SK-N-SH treated with all-trans-retinoic acid at 6 μM for 48 hours (cell line): ENCODE measurements at regions not wholly inside any gene's neighbourhood (a gene's known extent, or its start where the extent isn't known, plus 50 kb on each side); places are given as distances from the start of the nearest gene placed in this dataset.
A peak's percentile ranks its signal among the peaks of the same experiment; 100 is the strongest.

Experiments
- ATAC-seq: fragments of 200-7000 bp; cut with Tn5 transposase; 3 replicates; pipeline ENCODE4 v1.9.1; 2020; ENCODE audit warnings: mild to moderate bottlenecking, moderate library complexity
- ARNTL ChIP-seq: fragments of 450-650 bp; formaldehyde crosslinking; IDR thresholded peaks from 2 replicates; pipeline ENCODE4 v1.5.0; 2020; ENCODE audit warnings: low read depth, mild to moderate bottlenecking, moderate library complexity, borderline replicate concordance
- BACH2 ChIP-seq: fragments of 250-450 bp; sonication (Bioruptor Pico); IDR thresholded peaks from 2 replicates; pipeline ENCODE4 v1.9.0; 2021; ENCODE audit warnings: mild to moderate bottlenecking, borderline replicate concordance
- CSDC2 ChIP-seq: fragments of 250-450 bp; sonication (Bioruptor Pico); IDR thresholded peaks from 2 replicates; pipeline ENCODE4 v1.5.0; 2020; ENCODE audit warnings: mild to moderate bottlenecking, moderate library complexity
- ESRRG ChIP-seq: fragments of 250-450 bp; sonication (Bioruptor Pico); IDR thresholded peaks from 2 replicates; pipeline ENCODE4 v1.6.1; 2021; ENCODE audit warnings: mild to moderate bottlenecking
- GLIS3 ChIP-seq: fragments of 250-450 bp; sonication (Bioruptor Pico); IDR thresholded peaks from 2 replicates; pipeline ENCODE4 v1.5.0; 2020; ENCODE audit warnings: mild to moderate bottlenecking, moderate library complexity
- ISL1 ChIP-seq: fragments of 250-450 bp; sonication (Bioruptor Pico); IDR thresholded peaks from 2 replicates; pipeline ENCODE4 v2.1.2; 2022; ENCODE audit warnings: mild to moderate bottlenecking, moderate library complexity
- OSR1 ChIP-seq: fragments of 250-450 bp; sonication (Bioruptor Pico); IDR thresholded peaks from 2 replicates; pipeline ENCODE4 v1.8.0; 2022; ENCODE audit warnings: moderate library complexity, mild to moderate bottlenecking, inconsistent platforms
- PPARA ChIP-seq: fragments of 250-450 bp; sonication (Bioruptor Pico); IDR thresholded peaks from 2 replicates; pipeline ENCODE4 v1.5.0; 2020; ENCODE audit warnings: mild to moderate bottlenecking, borderline replicate concordance
- RARB ChIP-seq: fragments of 250-450 bp; sonication (Bioruptor Pico); IDR thresholded peaks from 2 replicates; pipeline ENCODE4 v1.8.0; 2021; ENCODE audit warnings: mild to moderate bottlenecking, moderate library complexity
- SNAI2 ChIP-seq: fragments of 250-450 bp; sonication (Bioruptor Pico); IDR thresholded peaks from 2 replicates; pipeline ENCODE4 v1.5.0; 2020; ENCODE audit warnings: mild to moderate bottlenecking, moderate library complexity
- TCF4 ChIP-seq: fragments of 250-450 bp; sonication (Bioruptor Pico); IDR thresholded peaks from 2 replicates; pipeline ENCODE4 v1.8.0; 2021; ENCODE audit warnings: mild to moderate bottlenecking, moderate library complexity, borderline replicate concordance
- TOX ChIP-seq: fragments of 250-450 bp; sonication (Bioruptor Pico); IDR thresholded peaks from 2 replicates; pipeline ENCODE4 v1.8.0; 2021; ENCODE audit warnings: mild to moderate bottlenecking, moderate library complexity, borderline replicate concordance
- ZC3H10 ChIP-seq: fragments of 250-450 bp; sonication (Bioruptor Pico); IDR thresholded peaks from 2 replicates; pipeline ENCODE4 v1.5.1; 2021; ENCODE audit warnings: mild to moderate bottlenecking, moderate library complexity
- ZFP3 ChIP-seq: fragments of 250-450 bp; sonication (Bioruptor Pico); IDR thresholded peaks from 2 replicates; pipeline ENCODE4 v1.5.0; 2020; ENCODE audit warnings: mild to moderate bottlenecking, moderate library complexity
- ZFP30 ChIP-seq: fragments of 450-650 bp; formaldehyde crosslinking; IDR thresholded peaks from 2 replicates; pipeline ENCODE4 v1.5.0; 2022; ENCODE audit warnings: mild to moderate bottlenecking, moderate library complexity
- ZNF565 ChIP-seq: fragments of 450-650 bp; formaldehyde crosslinking; conservative IDR thresholded peaks from 2 replicates; pipeline ENCODE4 v1.5.0; 2020; ENCODE audit warnings: low read depth, mild to moderate bottlenecking, moderate library complexity
- ZNF70 ChIP-seq: fragments of 450-650 bp; formaldehyde crosslinking; IDR thresholded peaks from 2 replicates; pipeline ENCODE4 v1.5.0; 2020; ENCODE audit warnings: mild to moderate bottlenecking, moderate library complexity
- ZNF8 ChIP-seq: fragments of 450-650 bp; formaldehyde crosslinking; IDR thresholded peaks from 2 replicates; pipeline ENCODE4 v1.5.0; 2020; ENCODE audit warnings: mild to moderate bottlenecking, moderate library complexity
- TF ChIP-seq, protein P1 (sequence below): fragments of 250-450 bp; sonication (Bioruptor Pico); IDR thresholded peaks from 2 replicates; pipeline ENCODE4 v1.5.1; 2020; ENCODE audit warnings: low read depth, mild to moderate bottlenecking, moderate library complexity
- TF ChIP-seq, protein P2 (sequence below): fragments of 250-450 bp; sonication (Bioruptor Pico); IDR thresholded peaks from 2 replicates; pipeline ENCODE4 v1.5.1; 2021; ENCODE audit warnings: mild to moderate bottlenecking, moderate library complexity
- TF ChIP-seq, protein P3 (sequence below): fragments of 250-450 bp; sonication (Bioruptor Pico); IDR thresholded peaks from 2 replicates; pipeline ENCODE4 v1.8.0; 2020; ENCODE audit warnings: mild to moderate bottlenecking, moderate library complexity, borderline replicate concordance
- TF ChIP-seq, protein P4 (sequence below): fragments of 250-450 bp; sonication (Bioruptor Pico); IDR thresholded peaks from 2 replicates; pipeline ENCODE4 v1.5.0; 2020; ENCODE audit warnings: mild to moderate bottlenecking, moderate library complexity

DNA sequence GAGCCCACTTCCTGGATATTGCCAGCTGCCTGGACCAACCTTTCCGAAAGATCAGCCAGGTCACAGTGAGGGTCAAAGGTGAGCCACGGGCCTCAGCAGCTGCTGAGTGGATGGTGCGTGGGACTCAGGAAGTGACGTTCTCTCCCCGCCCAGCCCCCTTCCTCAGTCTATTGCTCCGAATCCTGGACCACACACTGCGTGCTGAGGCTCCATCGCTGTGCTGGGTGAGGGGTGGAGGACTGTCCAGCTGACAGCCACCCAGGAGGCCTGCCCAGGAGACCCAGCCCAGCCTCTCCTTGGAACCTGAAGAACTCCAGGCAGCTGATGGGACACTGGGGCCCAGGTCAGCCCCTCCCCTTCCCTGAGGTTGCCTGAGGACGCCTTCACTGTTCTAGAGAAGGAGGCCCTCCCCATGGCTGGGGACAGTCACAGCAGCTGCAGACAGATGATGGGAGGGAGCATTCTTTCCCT, 94.4 kb upstream of the CD93 start:
- no peak for TF ChIP-seq BACH2 (CRISPR knock-in tag)
- TF ChIP-seq, protein P1, sequence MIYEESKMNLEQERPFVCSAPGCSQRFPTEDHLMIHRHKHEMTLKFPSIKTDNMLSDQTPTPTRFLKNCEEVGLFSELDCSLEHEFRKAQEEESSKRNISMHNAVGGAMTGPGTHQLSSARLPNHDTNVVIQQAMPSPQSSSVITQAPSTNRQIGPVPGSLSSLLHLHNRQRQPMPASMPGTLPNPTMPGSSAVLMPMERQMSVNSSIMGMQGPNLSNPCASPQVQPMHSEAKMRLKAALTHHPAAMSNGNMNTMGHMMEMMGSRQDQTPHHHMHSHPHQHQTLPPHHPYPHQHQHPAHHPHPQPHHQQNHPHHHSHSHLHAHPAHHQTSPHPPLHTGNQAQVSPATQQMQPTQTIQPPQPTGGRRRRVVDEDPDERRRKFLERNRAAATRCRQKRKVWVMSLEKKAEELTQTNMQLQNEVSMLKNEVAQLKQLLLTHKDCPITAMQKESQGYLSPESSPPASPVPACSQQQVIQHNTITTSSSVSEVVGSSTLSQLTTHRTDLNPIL (CRISPR knock-in tag), result no peak
- TF ChIP-seq ZC3H10 (CRISPR knock-in tag), result no peak
- TF ChIP-seq ZFP3 (CRISPR knock-in tag), result no peak
- TF ChIP-seq ZNF8 (CRISPR knock-in tag), result no peak
- TF ChIP-seq, protein P2, sequence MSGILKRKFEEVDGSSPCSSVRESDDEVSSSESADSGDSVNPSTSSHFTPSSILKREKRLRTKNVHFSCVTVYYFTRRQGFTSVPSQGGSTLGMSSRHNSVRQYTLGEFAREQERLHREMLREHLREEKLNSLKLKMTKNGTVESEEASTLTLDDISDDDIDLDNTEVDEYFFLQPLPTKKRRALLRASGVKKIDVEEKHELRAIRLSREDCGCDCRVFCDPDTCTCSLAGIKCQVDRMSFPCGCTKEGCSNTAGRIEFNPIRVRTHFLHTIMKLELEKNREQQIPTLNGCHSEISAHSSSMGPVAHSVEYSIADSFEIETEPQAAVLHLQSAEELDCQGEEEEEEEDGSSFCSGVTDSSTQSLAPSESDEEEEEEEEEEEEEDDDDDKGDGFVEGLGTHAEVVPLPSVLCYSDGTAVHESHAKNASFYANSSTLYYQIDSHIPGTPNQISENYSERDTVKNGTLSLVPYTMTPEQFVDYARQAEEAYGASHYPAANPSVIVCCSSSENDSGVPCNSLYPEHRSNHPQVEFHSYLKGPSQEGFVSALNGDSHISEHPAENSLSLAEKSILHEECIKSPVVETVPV (CRISPR knock-in tag), result no peak
- no peak for TF ChIP-seq GLIS3
- TF ChIP-seq ISL1 (CRISPR knock-in tag), result no peak
- TF ChIP-seq, protein P3, sequence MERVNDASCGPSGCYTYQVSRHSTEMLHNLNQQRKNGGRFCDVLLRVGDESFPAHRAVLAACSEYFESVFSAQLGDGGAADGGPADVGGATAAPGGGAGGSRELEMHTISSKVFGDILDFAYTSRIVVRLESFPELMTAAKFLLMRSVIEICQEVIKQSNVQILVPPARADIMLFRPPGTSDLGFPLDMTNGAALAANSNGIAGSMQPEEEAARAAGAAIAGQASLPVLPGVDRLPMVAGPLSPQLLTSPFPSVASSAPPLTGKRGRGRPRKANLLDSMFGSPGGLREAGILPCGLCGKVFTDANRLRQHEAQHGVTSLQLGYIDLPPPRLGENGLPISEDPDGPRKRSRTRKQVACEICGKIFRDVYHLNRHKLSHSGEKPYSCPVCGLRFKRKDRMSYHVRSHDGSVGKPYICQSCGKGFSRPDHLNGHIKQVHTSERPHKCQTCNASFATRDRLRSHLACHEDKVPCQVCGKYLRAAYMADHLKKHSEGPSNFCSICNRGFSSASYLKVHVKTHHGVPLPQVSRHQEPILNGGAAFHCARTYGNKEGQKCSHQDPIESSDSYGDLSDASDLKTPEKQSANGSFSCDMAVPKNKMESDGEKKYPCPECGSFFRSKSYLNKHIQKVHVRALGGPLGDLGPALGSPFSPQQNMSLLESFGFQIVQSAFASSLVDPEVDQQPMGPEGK (CRISPR knock-in tag), result no peak
- TF ChIP-seq CSDC2 (CRISPR knock-in tag), result no peak
- TF ChIP-seq TOX (CRISPR knock-in tag), result no peak
- TF ChIP-seq ESRRG (CRISPR knock-in tag), result no peak
- TF ChIP-seq ZNF70 (CRISPR knock-in tag), result no peak
- no peak for ATAC-seq

DNA sequence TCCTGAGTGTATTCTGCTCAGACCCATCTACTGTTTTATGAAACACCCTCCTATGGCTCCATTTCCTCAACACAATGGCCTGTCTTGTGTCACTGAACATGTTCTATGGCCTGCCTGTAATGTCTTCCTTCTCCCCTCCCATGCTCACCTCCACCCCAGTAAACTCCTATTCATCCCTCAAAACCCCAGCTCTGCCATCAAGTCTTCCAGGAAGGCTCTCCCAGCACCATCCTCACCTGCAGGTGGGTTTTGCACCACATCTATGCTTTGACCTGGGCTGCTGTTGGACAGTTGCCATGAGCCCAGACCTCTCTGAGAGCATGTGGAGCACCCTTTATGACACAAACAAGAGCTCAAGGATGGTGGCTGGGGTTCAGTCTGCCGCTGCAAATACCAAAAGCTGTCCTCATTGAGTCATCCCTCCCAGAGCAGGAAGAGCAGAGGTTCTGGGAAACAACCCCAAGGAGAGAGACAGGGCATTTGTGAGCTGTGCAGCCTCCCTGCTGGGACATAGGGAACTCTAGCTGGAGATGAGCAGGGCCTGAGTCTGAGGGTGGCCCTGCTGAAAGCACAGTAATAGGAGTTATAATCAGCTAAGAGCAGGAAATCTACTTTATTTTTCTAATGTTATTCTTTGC, 93.8 kb upstream of the CD93 start:
- ATAC-seq, result no peak
- TF ChIP-seq PPARA, result no peak
- peak; percentile 81 for TF ChIP-seq ZFP3 (CRISPR knock-in tag)

DNA sequence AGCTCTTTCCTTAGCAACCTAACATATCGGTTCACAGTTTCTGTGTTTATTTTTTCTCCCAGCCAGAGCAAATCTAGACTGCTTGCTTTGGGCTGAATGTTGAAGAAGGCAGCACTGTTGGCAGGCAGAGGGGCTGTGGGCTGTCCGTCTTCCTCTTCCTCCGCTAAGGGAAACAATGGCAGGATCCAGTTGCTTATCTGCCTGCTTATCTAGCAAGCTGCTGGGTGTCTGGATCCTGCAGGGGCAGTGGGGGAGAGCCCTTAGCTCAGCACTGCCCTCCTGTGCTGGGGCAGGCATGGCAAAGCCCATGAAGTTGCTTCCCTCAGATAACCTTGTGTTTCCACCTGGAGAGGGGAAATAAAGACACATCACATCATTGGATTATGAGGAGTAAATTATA, 92.7 kb upstream of the CD93 start:
- ATAC-seq, result no peak
- no peak for TF ChIP-seq TCF4 (CRISPR knock-in tag)
- no peak for TF ChIP-seq ISL1 (CRISPR knock-in tag)
- no peak for TF ChIP-seq ARNTL (CRISPR knock-in tag)
- TF ChIP-seq ZC3H10 (CRISPR knock-in tag), result no peak
- no peak for TF ChIP-seq PPARA
- no peak for TF ChIP-seq OSR1 (CRISPR knock-in tag)
- TF ChIP-seq CSDC2 (CRISPR knock-in tag), result no peak
- TF ChIP-seq, protein P1 (CRISPR knock-in tag), result no peak
- TF ChIP-seq, protein P4, sequence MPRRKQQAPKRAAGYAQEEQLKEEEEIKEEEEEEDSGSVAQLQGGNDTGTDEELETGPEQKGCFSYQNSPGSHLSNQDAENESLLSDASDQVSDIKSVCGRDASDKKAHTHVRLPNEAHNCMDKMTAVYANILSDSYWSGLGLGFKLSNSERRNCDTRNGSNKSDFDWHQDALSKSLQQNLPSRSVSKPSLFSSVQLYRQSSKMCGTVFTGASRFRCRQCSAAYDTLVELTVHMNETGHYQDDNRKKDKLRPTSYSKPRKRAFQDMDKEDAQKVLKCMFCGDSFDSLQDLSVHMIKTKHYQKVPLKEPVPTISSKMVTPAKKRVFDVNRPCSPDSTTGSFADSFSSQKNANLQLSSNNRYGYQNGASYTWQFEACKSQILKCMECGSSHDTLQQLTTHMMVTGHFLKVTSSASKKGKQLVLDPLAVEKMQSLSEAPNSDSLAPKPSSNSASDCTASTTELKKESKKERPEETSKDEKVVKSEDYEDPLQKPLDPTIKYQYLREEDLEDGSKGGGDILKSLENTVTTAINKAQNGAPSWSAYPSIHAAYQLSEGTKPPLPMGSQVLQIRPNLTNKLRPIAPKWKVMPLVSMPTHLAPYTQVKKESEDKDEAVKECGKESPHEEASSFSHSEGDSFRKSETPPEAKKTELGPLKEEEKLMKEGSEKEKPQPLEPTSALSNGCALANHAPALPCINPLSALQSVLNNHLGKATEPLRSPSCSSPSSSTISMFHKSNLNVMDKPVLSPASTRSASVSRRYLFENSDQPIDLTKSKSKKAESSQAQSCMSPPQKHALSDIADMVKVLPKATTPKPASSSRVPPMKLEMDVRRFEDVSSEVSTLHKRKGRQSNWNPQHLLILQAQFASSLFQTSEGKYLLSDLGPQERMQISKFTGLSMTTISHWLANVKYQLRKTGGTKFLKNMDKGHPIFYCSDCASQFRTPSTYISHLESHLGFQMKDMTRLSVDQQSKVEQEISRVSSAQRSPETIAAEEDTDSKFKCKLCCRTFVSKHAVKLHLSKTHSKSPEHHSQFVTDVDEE (CRISPR knock-in tag), result no peak
- no peak for TF ChIP-seq ZFP30 (CRISPR knock-in tag)
- no peak for TF ChIP-seq ESRRG (CRISPR knock-in tag)
- no peak for TF ChIP-seq ZNF8 (CRISPR knock-in tag)
- no peak for TF ChIP-seq BACH2 (CRISPR knock-in tag)

DNA sequence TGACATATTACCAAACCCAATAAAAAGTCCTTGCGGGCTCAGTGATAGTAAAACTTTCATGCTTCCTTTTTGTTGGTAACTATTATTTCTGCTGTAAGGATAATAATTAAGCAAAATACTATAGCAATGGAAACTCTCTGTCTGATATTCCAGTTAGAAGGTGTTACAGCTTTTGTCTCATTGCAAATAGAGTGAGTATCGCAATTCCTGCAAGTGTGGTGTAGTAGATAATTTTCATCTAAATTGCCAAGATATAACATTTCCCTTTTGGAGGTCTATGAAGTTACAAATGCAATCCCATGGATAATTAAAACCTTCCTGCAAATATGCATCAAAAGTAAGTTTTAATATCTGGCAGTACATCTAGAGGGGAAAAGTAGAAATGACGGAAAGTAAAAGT, 88.7 kb upstream of the CD93 start:
- no peak for ATAC-seq
- TF ChIP-seq ZNF565 (CRISPR knock-in tag), result no peak
- no peak for TF ChIP-seq PPARA
- TF ChIP-seq ZFP3 (CRISPR knock-in tag), result no peak
- TF ChIP-seq BACH2 (CRISPR knock-in tag), result no peak
- no peak for TF ChIP-seq ZNF8 (CRISPR knock-in tag)
- TF ChIP-seq RARB, result no peak
- TF ChIP-seq ARNTL (CRISPR knock-in tag), result no peak
- TF ChIP-seq TCF4 (CRISPR knock-in tag), result no peak
- no peak for TF ChIP-seq SNAI2 (CRISPR knock-in tag)
- TF ChIP-seq ZNF70 (CRISPR knock-in tag), result no peak
- TF ChIP-seq GLIS3, result no peak
- TF ChIP-seq ESRRG (CRISPR knock-in tag), result no peak
